ENCODE measurements at regions not wholly inside any gene's neighbourhood (a gene's known extent, or its start where the extent isn't known, plus 50 kb on each side); places are given as distances from the start of the nearest gene placed in this dataset.
"Not testable (repeated sequence)": the region's sequence is repeated elsewhere in the genome, so short reads cannot be mapped to it uniquely, and the experiment has no call there.

- DNase-seq = no peak
These were observed 164.4 kb upstream of the ITGA1 start for GRCh38 chr5:52623291-52623690.

GRCh38 chr5:52624291-52624690 is 163.4 kb upstream of the ITGA1 start:
- no peak for DNase-seq

- DNase-seq = no peak
These were observed 161.4 kb upstream of the ITGA1 start for GRCh38 chr5:52626312-52626711.

- no peak for DNase-seq
These were observed 160.0 kb upstream of the ITGA1 start for GRCh38 chr5:52627740-52628139.

GRCh38 chr5:52632281-52632680 is 155.4 kb upstream of the ITGA1 start:
- DNase-seq = no peak

- not testable (repeated sequence) for DNase-seq
These were observed 153.5 kb upstream of the ITGA1 start for GRCh38 chr5:52634171-52634570.

GRCh38 chr5:52638732-52639131 is 149.0 kb upstream of the ITGA1 start:
- no peak for DNase-seq

GRCh38 chr5:52648726-52649125 is 139.0 kb upstream of the ITGA1 start:
- no peak for DNase-seq

DNA sequence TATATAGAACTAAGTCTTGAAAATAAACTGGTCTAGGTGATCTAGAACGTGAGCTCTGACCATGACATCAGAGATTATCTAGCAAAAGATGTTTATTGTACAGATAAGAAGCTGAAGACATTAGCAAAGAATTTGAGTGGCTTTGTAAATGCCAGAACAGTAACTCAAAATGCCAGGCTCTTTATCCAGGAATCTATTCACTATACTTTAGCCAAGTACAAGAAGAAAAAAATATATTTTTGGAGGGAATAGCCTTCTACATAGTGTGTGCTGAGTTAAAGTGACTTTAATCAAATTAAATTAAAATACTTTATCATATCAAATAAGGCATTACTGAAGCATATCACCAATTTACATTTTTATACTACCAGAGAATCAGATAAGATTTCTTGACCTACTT is 132.6 kb upstream of the ITGA1 start:
- no peak for DNase-seq

GRCh38 chr5:52656569-52657246 is 131.0 kb upstream of the ITGA1 start:
- no peak for DNase-seq

DNA sequence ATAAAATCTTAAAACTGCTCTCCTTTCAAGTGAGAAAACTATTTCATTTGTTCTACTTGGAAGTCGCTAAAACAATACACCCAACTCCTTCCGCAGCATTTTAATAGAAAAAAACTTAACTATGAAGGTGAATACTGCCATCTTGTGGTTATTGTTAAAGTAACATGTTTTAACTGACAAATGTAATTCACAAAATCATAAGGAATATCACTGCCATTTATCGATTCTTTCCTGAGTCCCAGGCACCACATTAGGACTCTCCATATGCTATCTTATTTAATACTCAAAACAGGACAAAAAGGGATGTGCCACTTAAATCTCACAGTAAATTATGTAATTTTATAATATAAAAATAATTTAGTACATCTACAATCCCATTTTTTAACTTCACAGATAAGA is 130.5 kb upstream of the ITGA1 start:
- DNase-seq = peak; percentile 0

GRCh38 chr5:52658246-52658645 is 129.5 kb upstream of the ITGA1 start:
- DNase-seq = no peak

GRCh38 chr5:52660621-52661020 is 127.1 kb upstream of the ITGA1 start:
- no peak for DNase-seq

DNA sequence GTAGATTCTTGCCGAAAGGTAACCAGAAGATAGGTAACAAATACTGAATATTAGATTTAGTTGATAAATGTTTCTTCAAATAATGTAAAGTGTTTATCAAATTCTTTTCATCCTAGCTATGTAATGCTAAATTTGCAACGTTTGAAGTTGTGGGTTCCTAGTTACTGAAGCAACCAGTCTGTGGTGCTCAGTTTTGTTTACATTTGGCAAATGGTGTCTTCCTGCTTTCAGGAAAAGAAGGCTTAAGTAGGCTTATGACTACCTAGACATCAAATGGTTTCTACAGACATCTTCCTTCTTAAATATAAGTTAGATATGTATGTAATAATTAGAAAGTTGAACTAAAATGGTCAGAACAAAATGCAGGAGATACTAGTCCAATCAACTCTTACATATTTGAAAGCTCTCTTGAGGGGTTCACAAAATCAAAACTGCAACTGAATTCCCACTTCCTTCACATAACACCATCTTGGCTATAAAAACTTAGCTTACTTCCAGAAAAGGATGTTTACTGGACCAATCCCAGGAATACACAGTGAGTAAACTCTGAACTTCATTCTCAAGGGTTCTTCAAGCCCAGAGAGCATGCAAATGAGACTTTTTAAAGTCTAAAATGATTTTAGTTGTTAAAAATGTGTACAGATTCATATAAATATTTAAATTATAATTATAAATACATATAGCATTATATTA is 125.7 kb upstream of the ITGA1 start:
- DNase-seq = no peak

- DNase-seq = no peak
These were observed 122.2 kb upstream of the ITGA1 start for GRCh38 chr5:52665559-52665958.

- DNase-seq = no peak
These were observed 119.6 kb upstream of the ITGA1 start for GRCh38 chr5:52668139-52668538.

DNA sequence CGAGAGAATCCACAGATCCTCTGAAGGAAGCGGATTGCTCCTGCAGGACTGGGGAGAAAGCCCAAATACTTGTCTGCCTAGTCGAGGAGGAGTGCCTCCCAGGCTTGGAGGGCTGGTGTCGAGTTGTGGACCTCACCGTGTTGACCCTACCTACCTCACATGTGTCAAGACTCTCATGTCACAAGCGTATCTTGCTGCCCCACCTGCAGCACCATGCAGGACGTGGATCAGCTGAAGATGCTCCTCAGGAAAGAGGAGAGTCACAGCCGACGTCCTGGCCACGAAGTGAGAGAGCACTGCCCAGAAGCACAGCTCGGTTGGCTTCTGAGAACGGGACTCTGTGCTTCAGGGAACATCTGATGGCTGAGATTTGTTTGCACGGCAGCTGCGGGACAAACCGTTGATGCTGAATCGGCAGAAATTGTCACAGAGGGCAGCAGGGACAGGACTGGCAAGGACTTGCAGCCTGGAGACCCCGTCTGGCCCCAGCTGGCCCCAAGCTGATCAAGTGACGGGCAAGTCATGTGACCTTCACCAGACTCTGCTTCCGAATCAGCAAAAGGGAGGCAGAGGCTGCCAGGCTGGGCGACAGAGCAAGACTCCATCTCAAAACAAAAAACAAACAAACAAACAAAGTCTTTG is 119.1 kb upstream of the ITGA1 start:
- no peak for DNase-seq

- no peak for DNase-seq
These were observed 115.3 kb upstream of the ITGA1 start for GRCh38 chr5:52672459-52672858.

DNA sequence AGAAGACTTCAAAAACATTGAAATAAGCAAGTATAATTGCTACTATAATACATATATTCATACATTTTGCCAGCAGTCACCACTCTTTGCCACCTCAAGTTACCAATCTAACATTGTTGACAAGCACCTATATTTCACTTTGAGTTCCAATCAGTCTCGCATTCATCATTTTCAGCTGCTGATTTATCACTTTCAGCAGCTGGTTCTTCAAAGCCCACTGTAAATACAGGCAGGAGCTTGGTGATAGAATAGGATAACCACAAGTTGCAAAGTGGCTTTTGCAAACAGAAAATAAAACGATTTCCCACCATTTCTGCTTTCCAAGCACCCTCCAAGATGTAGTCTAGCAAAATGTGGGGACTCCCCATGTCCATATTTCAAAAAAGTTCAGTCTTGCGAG is 114.2 kb upstream of the ITGA1 start:
- DNase-seq = no peak

- DNase-seq = no peak
These were observed 112.7 kb upstream of the ITGA1 start for GRCh38 chr5:52674815-52675545.

DNA sequence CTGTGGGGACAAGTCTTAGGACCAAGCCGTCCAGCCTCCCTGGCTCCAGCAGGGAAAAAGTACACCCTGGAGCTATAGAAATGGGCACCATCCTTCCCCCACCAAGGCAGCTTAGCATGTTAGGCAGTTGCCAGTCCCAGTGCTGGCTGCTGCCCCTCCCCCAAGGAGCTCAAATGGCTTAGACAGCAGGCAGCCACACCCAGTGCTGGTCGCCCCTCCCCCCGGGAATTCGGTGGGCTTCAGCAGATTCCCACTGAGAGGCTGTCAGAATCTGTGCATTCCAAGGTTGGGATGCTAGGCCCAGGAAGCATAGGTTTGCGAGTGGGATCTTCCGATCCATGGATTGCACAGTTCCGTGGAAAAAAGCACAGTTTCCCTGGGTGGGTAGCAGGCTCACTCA is 105.2 kb upstream of the ITGA1 start:
- no peak for DNase-seq

- DNase-seq = no peak
These were observed 103.7 kb upstream of the ITGA1 start for GRCh38 chr5:52684051-52684450.

GRCh38 chr5:52685566-52685965 is 102.2 kb upstream of the ITGA1 start:
- no peak for DNase-seq

DNA sequence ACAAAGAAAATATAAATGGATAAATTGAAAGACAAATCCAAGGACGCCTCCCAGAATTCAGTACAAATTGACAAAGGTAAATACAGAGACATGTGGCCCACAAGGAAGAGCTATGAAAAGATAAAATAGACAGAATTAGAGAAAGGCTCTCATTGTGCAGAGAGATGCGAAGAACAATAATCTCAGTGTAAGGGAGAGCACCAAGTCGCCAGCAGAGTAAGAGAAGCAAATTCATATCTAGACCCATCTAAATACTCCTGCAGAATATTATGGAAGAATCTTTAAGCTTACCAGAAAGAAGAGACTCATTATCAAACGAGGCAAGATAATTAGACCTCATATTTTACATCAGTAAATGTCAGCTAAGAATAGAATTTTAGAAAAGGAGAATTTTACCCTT is 101.7 kb upstream of the ITGA1 start:
- no peak for DNase-seq

Measured in NCI-H526 treated with DMSO at 0.1 percent for 48 hours (cell line).